H1 (cell line): ENCODE measurements at regions not wholly inside any gene's neighbourhood (a gene's known extent, or its start where the extent isn't known, plus 50 kb on each side); places are given as distances from the start of the nearest gene placed in this dataset.

ENCODE experiments used
- BRCA1 ChIP-seq: IDR thresholded peaks from 2 replicates; pipeline ENCODE4 v1.6.1; 2012; ENCODE audit warnings: low read depth, low read length, improper control_type of control experiment
- CREB1 ChIP-seq: IDR thresholded peaks from 2 replicates; pipeline ENCODE4 v1.6.1; 2012; ENCODE audit warnings: inconsistent platforms
- EZH2 ChIP-seq: fragments of 200-600 bp; sonication (generic); IDR thresholded peaks from 2 replicates; pipeline ENCODE4 v1.7.1; 2012; ENCODE audit warnings: low read depth, mild to moderate bottlenecking, moderate library complexity, low read length, inconsistent platforms; ENCODE audit not compliant: severe bottlenecking
- GTF2F1 ChIP-seq: IDR thresholded peaks from 2 replicates; pipeline ENCODE4 v1.6.1; 2012; ENCODE audit warnings: low read depth, low read length, improper control_type of control experiment, borderline replicate concordance
- JUND ChIP-seq: IDR thresholded peaks from 2 replicates; pipeline ENCODE4 v1.6.1; 2011; ENCODE audit warnings: mild to moderate bottlenecking, improper control_type of control experiment, low read length
- POLR2AphosphoS5 ChIP-seq: IDR thresholded peaks from 2 replicates; pipeline ENCODE4 v1.6.1; 2011; ENCODE audit warnings: low read depth, low read length
- RAD21 ChIP-seq, 2 experiments: IDR thresholded peaks in 1 of 2; conservative IDR thresholded peaks in 1 of 2; 2 replicates each; pipeline ENCODE4 v1.6.1; 2011; ENCODE audit warnings: low read depth in 2 of 2, low read length in 2 of 2, improper control_type of control experiment in 1 of 2, inconsistent platforms in 1 of 2, mild to moderate bottlenecking in 1 of 2, moderate library complexity in 1 of 2
- RFX5 ChIP-seq: IDR thresholded peaks from 2 replicates; pipeline ENCODE4 v1.6.1; 2011; ENCODE audit warnings: low read depth, low read length, improper control_type of control experiment, borderline replicate concordance
- SIN3A ChIP-seq, 2 experiments: IDR thresholded peaks in 1 of 2; conservative IDR thresholded peaks in 1 of 2; 2 replicates each; pipeline ENCODE4 v1.6.1; 2011 to 2012; ENCODE audit warnings: low read length in 2 of 2, improper control_type of control experiment in 1 of 2, low read depth in 1 of 2, mild to moderate bottlenecking in 1 of 2
- SRF ChIP-seq: IDR thresholded peaks from 2 replicates; pipeline ENCODE4 v1.6.1; 2011; ENCODE audit warnings: mild to moderate bottlenecking, low read depth, low read length, moderate library complexity
- TAF1 ChIP-seq: IDR thresholded peaks from 2 replicates; pipeline ENCODE4 v1.6.1; 2011; ENCODE audit warnings: mild to moderate bottlenecking, low read depth, low read length
- ZNF274 ChIP-seq: IDR thresholded peaks from 2 replicates; pipeline ENCODE4 v1.7.0; 2012; ENCODE audit warnings: low read length, borderline replicate concordance; ENCODE audit errors: extremely low read depth
- TF ChIP-seq, protein P1 (sequence below), 3 experiments: IDR thresholded peaks; 1 replicate in 2 of 3; 2 replicates in 1 of 3; pipeline versions ENCODE4 v1.5.1 to v1.6.1; 2011; ENCODE audit warnings: low read length in 3 of 3, mild to moderate bottlenecking in 3 of 3, inconsistent platforms in 2 of 3, low read depth in 1 of 3, moderate library complexity in 1 of 3; ENCODE audit not compliant: insufficient read depth in 1 of 3; ENCODE audit errors: control extremely low read depth in 1 of 3
- TF ChIP-seq, protein P2 (sequence below): IDR thresholded peaks from 2 replicates; pipeline ENCODE4 v1.6.1; 2012; ENCODE audit warnings: inconsistent platforms

DNA sequence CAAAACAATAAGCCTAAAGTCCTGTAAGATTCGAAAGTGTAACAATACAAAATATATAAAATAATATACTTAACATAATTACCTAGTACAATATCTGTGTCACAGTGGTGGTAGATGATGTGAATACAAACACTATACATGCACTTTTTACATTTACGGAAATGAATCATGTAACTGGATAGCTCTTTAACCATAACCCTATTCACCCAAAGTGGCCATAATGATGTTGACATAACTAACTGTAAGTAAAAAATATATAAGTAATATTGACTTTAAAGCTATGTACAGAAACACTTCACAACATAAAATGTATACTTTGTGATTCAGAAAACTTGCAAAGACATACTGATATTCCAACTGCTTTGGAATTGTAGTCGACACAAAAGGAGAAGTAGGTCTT is 616.9 kb upstream of the SLC8A1 start:
- TF ChIP-seq EZH2 (no peak), RAD21 (IDR thresholded peaks at IDR 0.05 in 1 of 2, conservative IDR thresholded peaks at IDR 0.05 in 1 of 2; ENCODE audit: low read depth in 2 of 2, low read length in 2 of 2) (no peak), POLR2AphosphoS5 (no peak), RFX5 (no peak), SIN3A (conservative IDR thresholded peaks at IDR 0.05 in 1 of 2, IDR thresholded peaks at IDR 0.05 in 1 of 2; ENCODE audit: low read depth in 1 of 2, low read length in 2 of 2) (no peak), CREB1 (no peak), ZNF274 (no peak), TAF1 (no peak), BRCA1 (no peak), SRF (no peak), JUND (no peak), GTF2F1 (no peak)
- TF ChIP-seq, protein P1, sequence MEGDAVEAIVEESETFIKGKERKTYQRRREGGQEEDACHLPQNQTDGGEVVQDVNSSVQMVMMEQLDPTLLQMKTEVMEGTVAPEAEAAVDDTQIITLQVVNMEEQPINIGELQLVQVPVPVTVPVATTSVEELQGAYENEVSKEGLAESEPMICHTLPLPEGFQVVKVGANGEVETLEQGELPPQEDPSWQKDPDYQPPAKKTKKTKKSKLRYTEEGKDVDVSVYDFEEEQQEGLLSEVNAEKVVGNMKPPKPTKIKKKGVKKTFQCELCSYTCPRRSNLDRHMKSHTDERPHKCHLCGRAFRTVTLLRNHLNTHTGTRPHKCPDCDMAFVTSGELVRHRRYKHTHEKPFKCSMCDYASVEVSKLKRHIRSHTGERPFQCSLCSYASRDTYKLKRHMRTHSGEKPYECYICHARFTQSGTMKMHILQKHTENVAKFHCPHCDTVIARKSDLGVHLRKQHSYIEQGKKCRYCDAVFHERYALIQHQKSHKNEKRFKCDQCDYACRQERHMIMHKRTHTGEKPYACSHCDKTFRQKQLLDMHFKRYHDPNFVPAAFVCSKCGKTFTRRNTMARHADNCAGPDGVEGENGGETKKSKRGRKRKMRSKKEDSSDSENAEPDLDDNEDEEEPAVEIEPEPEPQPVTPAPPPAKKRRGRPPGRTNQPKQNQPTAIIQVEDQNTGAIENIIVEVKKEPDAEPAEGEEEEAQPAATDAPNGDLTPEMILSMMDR (IDR thresholded peaks at IDR 0.05; ENCODE audit: control extremely low read depth in 1 of 3, insufficient read depth in 1 of 3, low read depth in 1 of 3, low read length in 3 of 3) = no peak
- TF ChIP-seq, protein P2, sequence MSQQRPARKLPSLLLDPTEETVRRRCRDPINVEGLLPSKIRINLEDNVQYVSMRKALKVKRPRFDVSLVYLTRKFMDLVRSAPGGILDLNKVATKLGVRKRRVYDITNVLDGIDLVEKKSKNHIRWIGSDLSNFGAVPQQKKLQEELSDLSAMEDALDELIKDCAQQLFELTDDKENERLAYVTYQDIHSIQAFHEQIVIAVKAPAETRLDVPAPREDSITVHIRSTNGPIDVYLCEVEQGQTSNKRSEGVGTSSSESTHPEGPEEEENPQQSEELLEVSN = no peak
